ENCODE measurements at regions not wholly inside any gene's neighbourhood (a gene's known extent, or its start where the extent isn't known, plus 50 kb on each side); places are given as distances from the start of the nearest gene placed in this dataset.
"Not testable (repeated sequence)": the region's sequence is repeated elsewhere in the genome, so short reads cannot be mapped to it uniquely, and the experiment has no call there.

GRCh38 chr9:106023455-106023854 lies 329.1 kb downstream of the TMEM38B start:
- DNase-seq (ENCODE audit: low spot score in 2 of 2): no peak
- H3K4me3 Mint-ChIP-seq: no peak overlapping the region
- H3K9me3 Mint-ChIP-seq: peaks cover 11% of the 10 kb centered on the region
- H3K27ac Mint-ChIP-seq (ENCODE audit: low read depth): no peak overlapping the region
- no peaks in the 10 kb centered on the region for H3K27me3 Mint-ChIP-seq
- H3K36me3 Mint-ChIP-seq (ENCODE audit: insufficient read depth): peaks cover 2% of the 10 kb centered on the region
- H3K4me1 Mint-ChIP-seq: no peaks in the 10 kb centered on the region
- ATAC-seq (replicated peaks; ENCODE audit: extremely low read depth, poor library complexity, severe bottlenecking): no peak

- no peaks in the 10 kb centered on the region for H3K27me3 Mint-ChIP-seq
- H3K9me3 Mint-ChIP-seq: peaks cover 16% of the 10 kb centered on the region
- no peak overlapping the region for H3K27ac Mint-ChIP-seq (ENCODE audit: low read depth)
- DNase-seq (ENCODE audit: low spot score in 2 of 2) (no peak), ATAC-seq (replicated peaks; ENCODE audit: extremely low read depth, poor library complexity, severe bottlenecking) (no peak)
- H3K4me1 Mint-ChIP-seq: no peaks in the 10 kb centered on the region
- no peak overlapping the region for H3K4me3 Mint-ChIP-seq
- H3K36me3 Mint-ChIP-seq (ENCODE audit: insufficient read depth): peaks cover 2% of the 10 kb centered on the region
Observed at GRCh38 chr9:106025453-106025852, 331.1 kb downstream of the TMEM38B start.

- H3K4me3 Mint-ChIP-seq; H3K27ac Mint-ChIP-seq (ENCODE audit: low read depth); H3K36me3 Mint-ChIP-seq (ENCODE audit: insufficient read depth); ATAC-seq (replicated peaks; ENCODE audit: extremely low read depth, poor library complexity, severe bottlenecking); DNase-seq (ENCODE audit: low spot score in 2 of 2); H3K4me1 Mint-ChIP-seq; H3K27me3 Mint-ChIP-seq; H3K9me3 Mint-ChIP-seq: not testable (repeated sequence)
Observed at GRCh38 chr9:106030146-106030545, 335.8 kb downstream of the TMEM38B start.

- no peak overlapping the region for H3K27ac Mint-ChIP-seq (ENCODE audit: low read depth)
- no peaks in the 10 kb centered on the region for H3K27me3 Mint-ChIP-seq
- no peaks in the 10 kb centered on the region for H3K4me1 Mint-ChIP-seq
- H3K36me3 Mint-ChIP-seq (ENCODE audit: insufficient read depth): no peaks in the 10 kb centered on the region
- DNase-seq (ENCODE audit: low spot score in 2 of 2) (no peak), ATAC-seq (replicated peaks; ENCODE audit: extremely low read depth, poor library complexity, severe bottlenecking) (no peak)
- H3K9me3 Mint-ChIP-seq: peaks cover 9% of the 10 kb centered on the region
- no peak overlapping the region for H3K4me3 Mint-ChIP-seq
Observed at GRCh38 chr9:106032978-106033377, 338.6 kb downstream of the TMEM38B start.

GRCh38 chr9:106035806-106036205 lies 341.5 kb downstream of the TMEM38B start:
- ATAC-seq (replicated peaks; ENCODE audit: extremely low read depth, poor library complexity, severe bottlenecking): no peak
- Mint-ChIP-seq H3K36me3 (ENCODE audit: insufficient read depth) (no peaks in the 10 kb centered on the region), H3K27me3 (no peaks in the 10 kb centered on the region), H3K4me3 (no peak overlapping the region), H3K4me1 (no peaks in the 10 kb centered on the region), H3K9me3 (peaks cover 5% of the 10 kb centered on the region), H3K27ac (ENCODE audit: low read depth) (no peak overlapping the region)
- no peak for DNase-seq (ENCODE audit: low spot score in 2 of 2)

GRCh38 chr9:106038266-106039001 lies 344.1 kb downstream of the TMEM38B start:
- DNase-seq (ENCODE audit: low spot score in 2 of 2): no peak
- H3K4me1 Mint-ChIP-seq: no peaks in the 10 kb centered on the region

GRCh38 chr9:106039151-106039935 lies 345.0 kb downstream of the TMEM38B start:
- DNase-seq (ENCODE audit: low spot score in 2 of 2): no peak
- H3K4me3 Mint-ChIP-seq: no peak overlapping the region
- H3K27me3 Mint-ChIP-seq: no peaks in the 10 kb centered on the region
- no peak for ATAC-seq (replicated peaks; ENCODE audit: extremely low read depth, poor library complexity, severe bottlenecking)
- no peaks in the 10 kb centered on the region for H3K36me3 Mint-ChIP-seq (ENCODE audit: insufficient read depth)
- H3K9me3 Mint-ChIP-seq: no peaks in the 10 kb centered on the region
- H3K4me1 Mint-ChIP-seq: no peaks in the 10 kb centered on the region
- H3K27ac Mint-ChIP-seq (ENCODE audit: low read depth): no peak overlapping the region

More at GRCh38 chr9:106038266-106039001, 344.1 kb downstream of the TMEM38B start:
- no peak for ATAC-seq (replicated peaks; ENCODE audit: extremely low read depth, poor library complexity, severe bottlenecking)
- no peaks in the 10 kb centered on the region for H3K27me3 Mint-ChIP-seq
- H3K27ac Mint-ChIP-seq (ENCODE audit: low read depth): no peak overlapping the region
- no peaks in the 10 kb centered on the region for H3K36me3 Mint-ChIP-seq (ENCODE audit: insufficient read depth)
- H3K4me3 Mint-ChIP-seq: no peak overlapping the region
- H3K9me3 Mint-ChIP-seq: peaks cover 3% of the 10 kb centered on the region

GRCh38 chr9:106041920-106042319 lies 347.6 kb downstream of the TMEM38B start:
- not testable (repeated sequence) for H3K4me3 Mint-ChIP-seq; H3K27me3 Mint-ChIP-seq; DNase-seq (ENCODE audit: low spot score in 2 of 2); H3K27ac Mint-ChIP-seq (ENCODE audit: low read depth); H3K4me1 Mint-ChIP-seq; H3K9me3 Mint-ChIP-seq; H3K36me3 Mint-ChIP-seq (ENCODE audit: insufficient read depth); ATAC-seq (replicated peaks; ENCODE audit: extremely low read depth, poor library complexity, severe bottlenecking)

- H3K27ac Mint-ChIP-seq (ENCODE audit: low read depth): no peak overlapping the region
- H3K27me3 Mint-ChIP-seq: no peaks in the 10 kb centered on the region
- H3K4me1 Mint-ChIP-seq: no peaks in the 10 kb centered on the region
- H3K4me3 Mint-ChIP-seq: no peak overlapping the region
- H3K9me3 Mint-ChIP-seq: peaks cover 23% of the 10 kb centered on the region
- H3K36me3 Mint-ChIP-seq (ENCODE audit: insufficient read depth): no peaks in the 10 kb centered on the region
- DNase-seq (ENCODE audit: low spot score in 2 of 2) (no peak), ATAC-seq (replicated peaks; ENCODE audit: extremely low read depth, poor library complexity, severe bottlenecking) (no peak)
Observed at GRCh38 chr9:106051545-106051944, 357.2 kb downstream of the TMEM38B start.

GRCh38 chr9:106052166-106052565 lies 357.8 kb downstream of the TMEM38B start:
- no peak for DNase-seq (ENCODE audit: low spot score in 2 of 2)
- no peaks in the 10 kb centered on the region for H3K27me3 Mint-ChIP-seq
- H3K27ac Mint-ChIP-seq (ENCODE audit: low read depth): no peak overlapping the region
- no peak for ATAC-seq (replicated peaks; ENCODE audit: extremely low read depth, poor library complexity, severe bottlenecking)
- no peaks in the 10 kb centered on the region for H3K4me1 Mint-ChIP-seq
- H3K36me3 Mint-ChIP-seq (ENCODE audit: insufficient read depth): no peaks in the 10 kb centered on the region
- no peak overlapping the region for H3K4me3 Mint-ChIP-seq
- peaks cover 25% of the 10 kb centered on the region for H3K9me3 Mint-ChIP-seq

- Mint-ChIP-seq H3K27ac (ENCODE audit: low read depth) (no peak overlapping the region), H3K27me3 (no peaks in the 10 kb centered on the region), H3K9me3 (peaks cover 22% of the 10 kb centered on the region), H3K4me1 (no peaks in the 10 kb centered on the region), H3K4me3 (no peak overlapping the region), H3K36me3 (ENCODE audit: insufficient read depth) (no peaks in the 10 kb centered on the region)
- DNase-seq (ENCODE audit: low spot score in 2 of 2) (no peak), ATAC-seq (replicated peaks; ENCODE audit: extremely low read depth, poor library complexity, severe bottlenecking) (no peak)
Observed at GRCh38 chr9:106052735-106053134, 358.4 kb downstream of the TMEM38B start.

GRCh38 chr9:106056328-106056727 lies 362.0 kb downstream of the TMEM38B start:
- no peak for ATAC-seq (replicated peaks; ENCODE audit: extremely low read depth, poor library complexity, severe bottlenecking)
- DNase-seq (ENCODE audit: low spot score in 2 of 2): no peak
- no peaks in the 10 kb centered on the region for H3K27me3 Mint-ChIP-seq
- H3K9me3 Mint-ChIP-seq: peaks cover 17% of the 10 kb centered on the region
- no peak overlapping the region for H3K27ac Mint-ChIP-seq (ENCODE audit: low read depth)
- no peaks in the 10 kb centered on the region for H3K4me1 Mint-ChIP-seq
- no peaks in the 10 kb centered on the region for H3K36me3 Mint-ChIP-seq (ENCODE audit: insufficient read depth)
- no peak overlapping the region for H3K4me3 Mint-ChIP-seq

GRCh38 chr9:106058460-106058859 lies 364.1 kb downstream of the TMEM38B start:
- Mint-ChIP-seq H3K4me1 (no peaks in the 10 kb centered on the region), H3K27ac (ENCODE audit: low read depth) (no peak overlapping the region), H3K27me3 (no peaks in the 10 kb centered on the region), H3K9me3 (peaks cover 17% of the 10 kb centered on the region), H3K4me3 (no peak overlapping the region), H3K36me3 (ENCODE audit: insufficient read depth) (no peaks in the 10 kb centered on the region)
- ATAC-seq (replicated peaks; ENCODE audit: extremely low read depth, poor library complexity, severe bottlenecking) (no peak), DNase-seq (ENCODE audit: low spot score in 2 of 2) (no peak)
